Upper lobe of right lung (tissue), 1 donor: ENCODE measurements at regions not wholly inside any gene's neighbourhood (a gene's known extent, or its start where the extent isn't known, plus 50 kb on each side); places are given as distances from the start of the nearest gene placed in this dataset.

Source experiments
- ATAC-seq: fragments of 200-7000 bp; cut with Tn5 transposase; one replicate; pipeline ENCODE4 v1.9.1; 2020; ENCODE audit warnings: mild to moderate bottlenecking, moderate library complexity
- DNase-seq: peaks from one replicate; pipeline ENCODE4 v3.0.0-alpha.2; 2020
- H3K27ac ChIP-seq: fragments of 200-600 bp; one replicate; pipeline ENCODE4 v1.8.0; 2022
- H3K27me3 ChIP-seq: fragments of 200-600 bp; one replicate; pipeline ENCODE4 v1.8.0; 2022; ENCODE audit warnings: mild to moderate bottlenecking
- H3K36me3 ChIP-seq: fragments of 200-600 bp; one replicate; pipeline ENCODE4 v1.8.0; 2022
- H3K4me1 ChIP-seq: fragments of 200-600 bp; one replicate; pipeline ENCODE4 v1.8.0; 2022
- H3K4me3 ChIP-seq: fragments of 200-600 bp; one replicate; pipeline ENCODE4 v1.8.0; 2022; ENCODE audit warnings: mild to moderate bottlenecking
- H3K9me3 ChIP-seq: fragments of 200-600 bp; one replicate; pipeline ENCODE4 v1.8.0; 2022
- intact Hi-C: fragments of 100-400 bp; cut with DNase I; formaldehyde crosslinking; loops from one replicate; pipeline ENCODE4 v1.11.0; 2022
- TF ChIP-seq, protein P1 (sequence below): fragments of 200-600 bp; IDR thresholded peaks from one replicate; pipeline ENCODE4 v1.8.0; 2022; ENCODE audit warnings: antibody characterized with exemption
- donor health status: DM: no; HTN: yes; CAD: no; lungs with severe emphysema.

DNA sequence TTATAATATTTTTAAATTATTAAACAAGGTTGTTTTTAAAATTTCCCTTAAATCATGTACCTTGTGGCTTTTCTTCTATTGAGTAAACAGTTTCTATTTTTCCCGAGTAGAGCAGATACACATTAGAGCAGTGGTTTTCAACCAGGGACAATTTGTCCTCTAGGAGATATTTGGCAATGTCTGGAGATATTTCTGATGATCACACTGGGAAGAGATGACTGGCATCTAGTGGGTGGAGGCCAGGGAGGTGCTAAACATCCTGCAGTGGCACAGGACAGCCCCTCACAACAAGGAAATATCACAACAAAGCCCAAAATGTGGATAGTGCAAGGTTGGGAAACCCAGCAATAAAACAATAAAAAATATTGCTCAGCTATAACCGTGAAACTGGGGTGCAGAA, 113.0 kb upstream of the PTPRG start:
- TF ChIP-seq, protein P1, sequence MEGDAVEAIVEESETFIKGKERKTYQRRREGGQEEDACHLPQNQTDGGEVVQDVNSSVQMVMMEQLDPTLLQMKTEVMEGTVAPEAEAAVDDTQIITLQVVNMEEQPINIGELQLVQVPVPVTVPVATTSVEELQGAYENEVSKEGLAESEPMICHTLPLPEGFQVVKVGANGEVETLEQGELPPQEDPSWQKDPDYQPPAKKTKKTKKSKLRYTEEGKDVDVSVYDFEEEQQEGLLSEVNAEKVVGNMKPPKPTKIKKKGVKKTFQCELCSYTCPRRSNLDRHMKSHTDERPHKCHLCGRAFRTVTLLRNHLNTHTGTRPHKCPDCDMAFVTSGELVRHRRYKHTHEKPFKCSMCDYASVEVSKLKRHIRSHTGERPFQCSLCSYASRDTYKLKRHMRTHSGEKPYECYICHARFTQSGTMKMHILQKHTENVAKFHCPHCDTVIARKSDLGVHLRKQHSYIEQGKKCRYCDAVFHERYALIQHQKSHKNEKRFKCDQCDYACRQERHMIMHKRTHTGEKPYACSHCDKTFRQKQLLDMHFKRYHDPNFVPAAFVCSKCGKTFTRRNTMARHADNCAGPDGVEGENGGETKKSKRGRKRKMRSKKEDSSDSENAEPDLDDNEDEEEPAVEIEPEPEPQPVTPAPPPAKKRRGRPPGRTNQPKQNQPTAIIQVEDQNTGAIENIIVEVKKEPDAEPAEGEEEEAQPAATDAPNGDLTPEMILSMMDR, result no peak
- DNase-seq (no peak), ATAC-seq (no peak)

DNA sequence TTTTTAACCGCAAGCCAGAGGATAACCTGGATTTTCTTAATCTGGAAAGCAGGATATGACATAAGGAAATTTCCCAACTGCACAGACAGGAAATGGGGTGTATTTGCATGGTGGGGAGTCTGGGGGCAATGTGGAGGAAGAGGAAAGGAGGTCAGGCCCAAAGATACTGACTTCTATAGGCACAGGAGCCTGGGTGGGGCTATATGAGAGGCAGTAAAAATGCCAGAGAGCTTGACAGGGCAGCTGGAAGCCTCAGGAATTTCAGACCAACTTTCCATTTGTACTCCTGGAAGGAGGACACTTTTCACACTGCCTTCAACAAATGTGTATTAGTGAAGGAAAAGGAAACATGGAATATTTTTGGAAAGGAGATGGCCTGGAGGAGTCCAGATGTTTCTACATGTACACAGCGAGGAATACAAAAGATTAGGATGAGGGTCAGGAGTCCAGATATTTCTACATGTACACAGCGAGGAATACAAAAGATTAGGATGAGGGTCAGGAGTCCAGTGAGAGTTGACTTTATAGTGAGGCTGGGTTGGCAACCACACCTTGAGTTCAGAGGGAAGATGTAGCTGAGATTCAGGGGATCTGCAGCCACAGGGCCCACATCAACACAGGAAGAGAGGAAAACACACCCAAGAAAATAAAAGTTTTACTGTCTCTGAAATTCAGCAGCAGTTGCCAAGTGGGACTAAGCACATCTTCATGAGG, 111.9 kb upstream of the PTPRG start:
- no peak for ATAC-seq
- DNase-seq, result no peak
- TF ChIP-seq, protein P1, result no peak
- H3K36me3 ChIP-seq, result no peaks in the 10 kb centered on the region
- intact Hi-C loops, result no loop called here
- no peaks in the 10 kb centered on the region for H3K4me1 ChIP-seq
- no peaks in the 10 kb centered on the region for H3K27me3 ChIP-seq
- no peak overlapping the region for H3K4me3 ChIP-seq
- H3K27ac ChIP-seq, result no peak overlapping the region
- H3K9me3 ChIP-seq, result no peaks in the 10 kb centered on the region

More for the DNA sequence above, 113.0 kb upstream of the PTPRG start:
- Histone ChIP-seq H3K36me3 (no peaks in the 10 kb centered on the region), H3K4me3 (no peak overlapping the region), H3K27ac (no peak overlapping the region), H3K4me1 (no peaks in the 10 kb centered on the region), H3K27me3 (no peaks in the 10 kb centered on the region), H3K9me3 (no peaks in the 10 kb centered on the region)
- intact Hi-C loops, result no loop called here

DNA sequence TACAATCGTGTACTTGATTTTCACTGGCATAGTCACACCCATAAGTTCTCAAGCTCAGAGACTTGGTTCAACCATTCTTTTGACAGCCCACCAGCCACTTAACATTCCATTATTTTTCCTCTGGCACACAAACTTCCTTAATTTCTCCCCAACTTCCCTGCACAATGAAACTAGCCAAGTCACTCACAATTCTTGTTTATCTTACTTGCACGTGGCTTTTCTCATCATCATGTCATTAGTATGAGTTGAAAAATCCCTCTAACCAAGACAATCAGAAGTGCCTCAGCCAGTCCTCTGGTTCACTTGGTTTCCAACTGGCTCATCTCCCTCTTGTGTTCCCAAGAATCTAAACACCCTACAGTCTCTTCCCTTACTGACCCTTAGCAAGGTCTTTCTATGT, 110.5 kb upstream of the PTPRG start:
- Histone ChIP-seq H3K9me3 (no peaks in the 10 kb centered on the region), H3K36me3 (no peaks in the 10 kb centered on the region), H3K4me3 (no peak overlapping the region), H3K27ac (no peak overlapping the region), H3K27me3 (no peaks in the 10 kb centered on the region), H3K4me1 (no peaks in the 10 kb centered on the region)
- ATAC-seq (no peak), DNase-seq (no peak)
- intact Hi-C loops, result no loop called here
- TF ChIP-seq, protein P1, result no peak

GRCh38 chr3:61451841-61452240, 109.5 kb upstream of the PTPRG start:
- Histone ChIP-seq H3K4me3 (no peak overlapping the region), H3K9me3 (no peaks in the 10 kb centered on the region), H3K27ac (no peak overlapping the region), H3K4me1 (no peaks in the 10 kb centered on the region), H3K36me3 (no peaks in the 10 kb centered on the region), H3K27me3 (no peaks in the 10 kb centered on the region)
- ATAC-seq, result no peak
- TF ChIP-seq, protein P1, result no peak
- intact Hi-C loops, result no loop called here
- no peak for DNase-seq

GRCh38 chr3:61452535-61453090, 108.8 kb upstream of the PTPRG start:
- no peak for ATAC-seq
- TF ChIP-seq, protein P1, result no peak
- no peak for DNase-seq

More at GRCh38 chr3:61452535-61453090, 108.8 kb upstream of the PTPRG start:
- Histone ChIP-seq H3K27ac (no peak overlapping the region), H3K27me3 (no peaks in the 10 kb centered on the region), H3K4me3 (no peak overlapping the region), H3K4me1 (no peaks in the 10 kb centered on the region), H3K36me3 (no peaks in the 10 kb centered on the region), H3K9me3 (no peaks in the 10 kb centered on the region)
- intact Hi-C loops, result no loop called here
